ENCODE measurements at regions not wholly inside any gene's neighbourhood (a gene's known extent, or its start where the extent isn't known, plus 50 kb on each side); places are given as distances from the start of the nearest gene placed in this dataset.

GRCh38 chr11:134008634-134009071, 51.9 kb upstream of the IGSF9B start:
- DNase-seq (ENCODE audit: low spot score) = no peak

GRCh38 chr11:134013518-134013917, 55.4 kb upstream of the JAM3 start:
- no peak for DNase-seq (ENCODE audit: low spot score)

- peak; percentile 72 for DNase-seq (ENCODE audit: low spot score)
Observed at GRCh38 chr11:134014511-134014910, 54.4 kb upstream of the JAM3 start.

GRCh38 chr11:134015556-134015955, 53.3 kb upstream of the JAM3 start:
- no peak for DNase-seq (ENCODE audit: low spot score)

GRCh38 chr11:134017511-134018430, 51.1 kb upstream of the JAM3 start:
- no peak for DNase-seq (ENCODE audit: low spot score)
